ENCODE measurements at regions not wholly inside any gene's neighbourhood (a gene's known extent, or its start where the extent isn't known, plus 50 kb on each side); places are given as distances from the start of the nearest gene placed in this dataset.
"Not testable (repeated sequence)": the region's sequence is repeated elsewhere in the genome, so short reads cannot be mapped to it uniquely, and the experiment has no call there.

GRCh38 chr4:158347556-158347955 lies 137.3 kb downstream of the TMEM144 start:
- no peaks in the 10 kb centered on the region for H3K27me3 ChIP-seq
- no peak overlapping the region for H3K4me3 ChIP-seq
- H3K27ac ChIP-seq: no peak overlapping the region
- no peaks in the 10 kb centered on the region for H3K36me3 ChIP-seq
- TF ChIP-seq CTCF (IDR thresholded peaks at IDR 0.05; ENCODE audit: low read depth, low read length): no peak
- DNase-seq (ENCODE audit: low read depth in 1 of 2, low spot score in 1 of 2): no peak
- no peaks in the 10 kb centered on the region for H3K9me3 ChIP-seq (ENCODE audit: low read depth)
- H3K4me1 ChIP-seq (ENCODE audit: low read depth): no peaks in the 10 kb centered on the region

GRCh38 chr4:158350161-158350560 lies 139.9 kb downstream of the TMEM144 start:
- H3K4me1 ChIP-seq (ENCODE audit: low read depth): no peaks in the 10 kb centered on the region
- DNase-seq (ENCODE audit: low read depth in 1 of 2, low spot score in 1 of 2): no peak
- no peak overlapping the region for H3K27ac ChIP-seq
- H3K4me3 ChIP-seq: no peak overlapping the region
- H3K27me3 ChIP-seq: no peaks in the 10 kb centered on the region
- H3K36me3 ChIP-seq: no peaks in the 10 kb centered on the region
- TF ChIP-seq CTCF (IDR thresholded peaks at IDR 0.05; ENCODE audit: low read depth, low read length): no peak
- H3K9me3 ChIP-seq (ENCODE audit: low read depth): no peaks in the 10 kb centered on the region

- Histone ChIP-seq H3K27me3 (no peaks in the 10 kb centered on the region), H3K4me3 (no peak overlapping the region), H3K36me3 (no peaks in the 10 kb centered on the region), H3K9me3 (ENCODE audit: low read depth) (no peaks in the 10 kb centered on the region), H3K27ac (no peak overlapping the region), H3K4me1 (ENCODE audit: low read depth) (no peaks in the 10 kb centered on the region)
- no peak for DNase-seq (ENCODE audit: low read depth in 1 of 2, low spot score in 1 of 2)
- TF ChIP-seq CTCF (IDR thresholded peaks at IDR 0.05; ENCODE audit: low read depth, low read length): no peak
Measured at GRCh38 chr4:158353541-158354304, 143.4 kb downstream of the TMEM144 start.

GRCh38 chr4:158356301-158356700 lies 146.0 kb downstream of the TMEM144 start:
- Histone ChIP-seq H3K36me3 (no peaks in the 10 kb centered on the region), H3K4me3 (no peak overlapping the region), H3K4me1 (ENCODE audit: low read depth) (no peaks in the 10 kb centered on the region), H3K9me3 (ENCODE audit: low read depth) (no peaks in the 10 kb centered on the region), H3K27ac (no peak overlapping the region), H3K27me3 (no peaks in the 10 kb centered on the region)
- DNase-seq (ENCODE audit: low read depth in 1 of 2, low spot score in 1 of 2): peak in 1 of 2 donors; percentile 8
- no peak for TF ChIP-seq CTCF (IDR thresholded peaks at IDR 0.05; ENCODE audit: low read depth, low read length)

- not testable (repeated sequence) for H3K9me3 ChIP-seq (ENCODE audit: low read depth); H3K27me3 ChIP-seq; H3K4me3 ChIP-seq; H3K36me3 ChIP-seq; DNase-seq (ENCODE audit: low read depth in 1 of 2, low spot score in 1 of 2); H3K27ac ChIP-seq; H3K4me1 ChIP-seq (ENCODE audit: low read depth)
Measured at GRCh38 chr4:158367932-158368441, 153.7 kb upstream of the RXFP1 start.

GRCh38 chr4:158371158-158371557 lies 150.5 kb upstream of the RXFP1 start:
- no peak for TF ChIP-seq CTCF (IDR thresholded peaks at IDR 0.05; ENCODE audit: low read depth, low read length)
- Histone ChIP-seq H3K36me3 (no peaks in the 10 kb centered on the region), H3K4me1 (ENCODE audit: low read depth) (no peaks in the 10 kb centered on the region), H3K27me3 (no peaks in the 10 kb centered on the region), H3K4me3 (no peak overlapping the region), H3K27ac (no peak overlapping the region), H3K9me3 (ENCODE audit: low read depth) (no peaks in the 10 kb centered on the region)
- DNase-seq (ENCODE audit: low read depth in 1 of 2, low spot score in 1 of 2): peak in 1 of 2 donors; percentile 55
